WTC11 (cell line): ENCODE measurements at regions not wholly inside any gene's neighbourhood (a gene's known extent, or its start where the extent isn't known, plus 50 kb on each side); places are given as distances from the start of the nearest gene placed in this dataset.

Source experiments
- ATAC-seq: fragments of 200-7000 bp; cut with Tn5 transposase; 2 replicates; pipeline ENCODE4 v1.10.0; 2021; ENCODE audit warnings: mild to moderate bottlenecking, moderate library complexity
- CTCF ChIA-PET: fragments of 300-600 bp; sonication (Branson Sonifier 250); formaldehyde crosslinking; loops from one replicate; lab custom pipeline; 2021; ENCODE audit warnings: antibody characterized with exemption; lab: Charles Lee
- POLR2A ChIA-PET: fragments of 350-600 bp; sonication (Branson Sonifier 250); formaldehyde crosslinking; loops from one replicate; lab custom pipeline; 2021; ENCODE audit warnings: antibody characterized with exemption; lab: Charles Lee
- DNase-seq: peaks from one replicate; pipeline ENCODE4 v3.0.0; 2021; ENCODE audit warnings: low spot score
- H3K27ac Mint-ChIP-seq: 2 replicates; pipeline ENCODE4 v1.8.0; 2021; ENCODE audit warnings: mixed read lengths
- H3K27me3 Mint-ChIP-seq: 2 replicates; pipeline ENCODE4 v1.8.0; 2021; ENCODE audit warnings: low read depth, mild to moderate bottlenecking, moderate library complexity, mixed read lengths
- H3K36me3 Mint-ChIP-seq: 2 replicates; pipeline ENCODE4 v1.8.0; 2021; ENCODE audit warnings: mixed read lengths
- H3K4me1 Mint-ChIP-seq: 2 replicates; pipeline ENCODE4 v1.8.0; 2022; ENCODE audit warnings: mixed read lengths
- H3K4me3 Mint-ChIP-seq: 2 replicates; pipeline ENCODE4 v1.8.0; 2021; ENCODE audit warnings: mild to moderate bottlenecking, moderate library complexity, mixed read lengths
- H3K9me3 Mint-ChIP-seq: 2 replicates; pipeline ENCODE4 v1.8.0; 2021; ENCODE audit warnings: mixed read lengths
- ATF1 ChIP-seq: sonication (generic); formaldehyde crosslinking; IDR thresholded peaks from 2 replicates; pipeline ENCODE4 v1.8.1; 2023; ENCODE audit warnings: mild to moderate bottlenecking, moderate library complexity, missing genetic modification reagents
- GTF2I ChIP-seq: fragments of 250-450 bp; sonication (Bioruptor Pico); conservative IDR thresholded peaks from 2 replicates; pipeline ENCODE4 v1.4.0; 2021; ENCODE audit warnings: mild to moderate bottlenecking
- IRF2 ChIP-seq: sonication (generic); formaldehyde crosslinking; IDR thresholded peaks from 2 replicates; pipeline ENCODE4 v1.8.0; 2022; ENCODE audit warnings: low read depth, missing genetic modification reagents, borderline replicate concordance
- NFYB ChIP-seq: sonication (generic); formaldehyde crosslinking; conservative IDR thresholded peaks from 2 replicates; pipeline ENCODE4 v1.8.0; 2022; ENCODE audit warnings: low read depth, missing genetic modification reagents
- NR3C1 ChIP-seq: sonication (generic); formaldehyde crosslinking; conservative IDR thresholded peaks from 2 replicates; pipeline ENCODE4 v1.8.1; 2023; ENCODE audit warnings: low read depth, mild to moderate bottlenecking, missing genetic modification reagents
- PRRX2 ChIP-seq: fragments of 250-450 bp; sonication (Bioruptor Pico); IDR thresholded peaks from 2 replicates; pipeline ENCODE4 v1.8.0; 2021; ENCODE audit warnings: mild to moderate bottlenecking
- SP1 ChIP-seq: sonication (generic); formaldehyde crosslinking; conservative IDR thresholded peaks from 2 replicates; pipeline ENCODE4 v1.8.1; 2022; ENCODE audit warnings: missing genetic modification reagents
- TEAD1 ChIP-seq: sonication (generic); formaldehyde crosslinking; IDR thresholded peaks from 2 replicates; pipeline ENCODE4 v1.8.0; 2022; ENCODE audit warnings: mild to moderate bottlenecking, missing genetic modification reagents
- TEAD4 ChIP-seq: sonication (generic); formaldehyde crosslinking; IDR thresholded peaks from 2 replicates; pipeline ENCODE4 v1.8.0; 2022; ENCODE audit warnings: mild to moderate bottlenecking, missing genetic modification reagents
- TP53 ChIP-seq: sonication (generic); formaldehyde crosslinking; IDR thresholded peaks from 2 replicates; pipeline ENCODE4 v1.8.1; 2023; ENCODE audit warnings: mild to moderate bottlenecking, missing genetic modification reagents
- ZNF219 ChIP-seq: sonication (generic); formaldehyde crosslinking; IDR thresholded peaks from 2 replicates; pipeline ENCODE4 v1.8.0; 2023; ENCODE audit warnings: missing genetic modification reagents, mild to moderate bottlenecking, borderline replicate concordance
- ZNF232 ChIP-seq: sonication (generic); formaldehyde crosslinking; IDR thresholded peaks from 2 replicates; pipeline ENCODE4 v1.8.0; 2022; ENCODE audit warnings: mild to moderate bottlenecking, missing genetic modification reagents
- ZNF317 ChIP-seq: sonication (generic); formaldehyde crosslinking; IDR thresholded peaks from 2 replicates; pipeline ENCODE4 v1.8.1; 2023; ENCODE audit warnings: low read depth, mild to moderate bottlenecking, moderate library complexity, missing genetic modification reagents, borderline replicate concordance
- TF ChIP-seq, protein P1 (sequence below): sonication (generic); formaldehyde crosslinking; IDR thresholded peaks from 2 replicates; pipeline ENCODE4 v1.8.1; 2022; ENCODE audit warnings: mild to moderate bottlenecking, moderate library complexity, missing genetic modification reagents
- TF ChIP-seq, protein P2 (sequence below): sonication (generic); formaldehyde crosslinking; IDR thresholded peaks from 2 replicates; pipeline ENCODE4 v1.8.0; 2022; ENCODE audit warnings: mild to moderate bottlenecking, missing genetic modification reagents
- TF ChIP-seq, protein P3 (sequence below): fragments of 250-450 bp; sonication (Bioruptor Pico); IDR thresholded peaks from 2 replicates; pipeline ENCODE4 v1.9.0; 2021; ENCODE audit warnings: mild to moderate bottlenecking
- TF ChIP-seq, protein P4 (sequence below): sonication (generic); formaldehyde crosslinking; IDR thresholded peaks from 2 replicates; pipeline ENCODE4 v1.8.1; 2023; ENCODE audit warnings: mild to moderate bottlenecking, missing genetic modification reagents, borderline replicate concordance
- TF ChIP-seq, protein P5 (sequence below): sonication (generic); formaldehyde crosslinking; IDR thresholded peaks from 2 replicates; pipeline ENCODE4 v1.8.0; 2022; ENCODE audit warnings: mild to moderate bottlenecking, missing genetic modification reagents
- TF ChIP-seq, protein P6 (sequence below): sonication (generic); formaldehyde crosslinking; conservative IDR thresholded peaks from 2 replicates; pipeline ENCODE4 v1.8.1; 2023; ENCODE audit warnings: mild to moderate bottlenecking, low read depth, missing genetic modification reagents, moderate library complexity
- TF ChIP-seq, protein P7 (sequence below): sonication (generic); formaldehyde crosslinking; IDR thresholded peaks from 2 replicates; pipeline ENCODE4 v1.8.1; 2023; ENCODE audit warnings: mild to moderate bottlenecking, missing genetic modification reagents
- TF ChIP-seq, protein P8 (sequence below): fragments of 250-450 bp; sonication (Bioruptor Pico); IDR thresholded peaks from 2 replicates; pipeline ENCODE4 v1.8.0; 2021; ENCODE audit warnings: mild to moderate bottlenecking
- TF ChIP-seq, protein P9 (sequence below): sonication (generic); formaldehyde crosslinking; IDR thresholded peaks from 2 replicates; pipeline ENCODE4 v1.8.0; 2022; ENCODE audit warnings: mild to moderate bottlenecking, missing genetic modification reagents

DNA sequence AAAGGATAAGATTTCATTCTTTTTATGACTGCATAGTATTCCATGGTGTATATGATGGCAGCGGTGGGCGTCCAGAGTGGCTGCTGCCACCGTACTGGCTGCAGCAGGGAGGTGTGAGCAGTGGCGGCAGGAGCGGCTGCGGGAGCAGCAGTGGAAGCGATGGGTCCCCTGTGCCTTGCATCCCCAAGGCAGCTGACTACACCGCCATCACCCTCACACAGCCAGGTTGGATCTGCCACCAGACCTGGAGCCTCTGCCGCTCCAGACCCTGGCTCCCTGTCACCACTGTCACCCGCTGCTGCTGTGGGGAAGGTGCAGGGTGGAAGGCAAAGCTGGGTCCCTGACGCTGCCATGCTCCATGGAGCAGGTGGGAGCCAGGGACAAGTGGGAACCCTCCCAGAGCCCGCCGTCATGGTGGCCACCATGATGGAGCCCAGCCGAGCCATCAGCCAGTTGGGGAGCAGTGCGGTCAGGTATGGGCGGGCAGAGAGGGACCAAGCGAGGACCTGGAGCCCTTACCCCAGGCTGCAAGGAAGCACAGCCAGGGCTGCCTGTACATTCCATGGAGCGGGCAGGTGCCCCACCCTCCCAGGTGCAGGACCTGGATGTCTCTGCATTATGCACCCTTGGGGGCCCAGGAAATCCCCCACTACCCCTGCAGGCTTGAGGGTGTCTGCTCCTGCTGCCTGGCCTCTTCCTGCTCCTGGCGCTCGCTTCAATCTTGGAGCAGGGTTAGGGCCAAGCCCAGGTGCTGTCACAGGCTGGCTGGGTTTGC, 226.1 kb downstream of the OTOR start (continued):
- TF ChIP-seq, protein P1, sequence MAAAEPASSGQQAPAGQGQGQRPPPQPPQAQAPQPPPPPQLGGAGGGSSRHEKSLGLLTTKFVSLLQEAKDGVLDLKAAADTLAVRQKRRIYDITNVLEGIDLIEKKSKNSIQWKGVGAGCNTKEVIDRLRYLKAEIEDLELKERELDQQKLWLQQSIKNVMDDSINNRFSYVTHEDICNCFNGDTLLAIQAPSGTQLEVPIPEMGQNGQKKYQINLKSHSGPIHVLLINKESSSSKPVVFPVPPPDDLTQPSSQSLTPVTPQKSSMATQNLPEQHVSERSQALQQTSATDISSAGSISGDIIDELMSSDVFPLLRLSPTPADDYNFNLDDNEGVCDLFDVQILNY: no peak
- no peak for TF ChIP-seq PRRX2 (CRISPR knock-in tag)
- TF ChIP-seq, protein P2, sequence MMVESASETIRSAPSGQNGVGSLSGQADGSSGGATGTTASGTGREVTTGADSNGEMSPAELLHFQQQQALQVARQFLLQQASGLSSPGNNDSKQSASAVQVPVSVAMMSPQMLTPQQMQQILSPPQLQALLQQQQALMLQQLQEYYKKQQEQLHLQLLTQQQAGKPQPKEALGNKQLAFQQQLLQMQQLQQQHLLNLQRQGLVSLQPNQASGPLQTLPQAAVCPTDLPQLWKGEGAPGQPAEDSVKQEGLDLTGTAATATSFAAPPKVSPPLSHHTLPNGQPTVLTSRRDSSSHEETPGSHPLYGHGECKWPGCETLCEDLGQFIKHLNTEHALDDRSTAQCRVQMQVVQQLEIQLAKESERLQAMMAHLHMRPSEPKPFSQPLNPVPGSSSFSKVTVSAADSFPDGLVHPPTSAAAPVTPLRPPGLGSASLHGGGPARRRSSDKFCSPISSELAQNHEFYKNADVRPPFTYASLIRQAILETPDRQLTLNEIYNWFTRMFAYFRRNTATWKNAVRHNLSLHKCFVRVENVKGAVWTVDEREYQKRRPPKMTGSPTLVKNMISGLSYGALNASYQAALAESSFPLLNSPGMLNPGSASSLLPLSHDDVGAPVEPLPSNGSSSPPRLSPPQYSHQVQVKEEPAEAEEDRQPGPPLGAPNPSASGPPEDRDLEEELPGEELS (CRISPR knock-in tag): no peak
- TF ChIP-seq ZNF232 (CRISPR knock-in tag): no peak
- TF ChIP-seq SP1 (CRISPR knock-in tag): no peak

DNA sequence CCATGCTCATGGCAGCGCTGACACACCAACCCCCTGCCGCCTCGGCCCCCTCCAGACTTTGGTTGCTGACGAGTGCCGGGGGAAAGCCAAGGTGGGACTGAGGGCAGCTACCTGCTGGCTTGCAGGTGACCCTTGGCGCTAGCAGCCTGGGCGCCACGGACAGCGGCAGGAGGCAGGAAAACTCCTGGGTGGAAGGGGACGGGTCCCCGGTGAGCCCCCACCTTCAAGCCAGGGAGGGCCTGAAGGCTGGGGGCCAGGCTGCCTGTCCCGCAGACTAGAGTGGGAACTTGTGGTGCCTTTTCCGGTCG, 226.7 kb downstream of the OTOR start:
- Mint-ChIP-seq H3K9me3 (peaks cover 17% of the 10 kb centered on the region), H3K4me1 (no peaks in the 10 kb centered on the region), H3K4me3 (no peak overlapping the region), H3K27me3 (no peaks in the 10 kb centered on the region), H3K27ac (no peak overlapping the region), H3K36me3 (peaks cover 8% of the 10 kb centered on the region; the same call in 1 of the 2 replicates)
- TF ChIP-seq ZNF219 (no peak), TEAD4 (CRISPR knock-in tag) (no peak), ZNF317 (CRISPR knock-in tag) (no peak), TEAD1 (no peak), GTF2I (no peak), TP53 (CRISPR knock-in tag) (no peak), NR3C1 (no peak), ATF1 (CRISPR knock-in tag) (no peak), IRF2 (CRISPR knock-in tag) (no peak), NFYB (CRISPR knock-in tag) (no peak)
- TF ChIP-seq, protein P3, sequence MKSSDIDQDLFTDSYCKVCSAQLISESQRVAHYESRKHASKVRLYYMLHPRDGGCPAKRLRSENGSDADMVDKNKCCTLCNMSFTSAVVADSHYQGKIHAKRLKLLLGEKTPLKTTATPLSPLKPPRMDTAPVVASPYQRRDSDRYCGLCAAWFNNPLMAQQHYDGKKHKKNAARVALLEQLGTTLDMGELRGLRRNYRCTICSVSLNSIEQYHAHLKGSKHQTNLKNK: no peak
- TF ChIP-seq, protein P4, sequence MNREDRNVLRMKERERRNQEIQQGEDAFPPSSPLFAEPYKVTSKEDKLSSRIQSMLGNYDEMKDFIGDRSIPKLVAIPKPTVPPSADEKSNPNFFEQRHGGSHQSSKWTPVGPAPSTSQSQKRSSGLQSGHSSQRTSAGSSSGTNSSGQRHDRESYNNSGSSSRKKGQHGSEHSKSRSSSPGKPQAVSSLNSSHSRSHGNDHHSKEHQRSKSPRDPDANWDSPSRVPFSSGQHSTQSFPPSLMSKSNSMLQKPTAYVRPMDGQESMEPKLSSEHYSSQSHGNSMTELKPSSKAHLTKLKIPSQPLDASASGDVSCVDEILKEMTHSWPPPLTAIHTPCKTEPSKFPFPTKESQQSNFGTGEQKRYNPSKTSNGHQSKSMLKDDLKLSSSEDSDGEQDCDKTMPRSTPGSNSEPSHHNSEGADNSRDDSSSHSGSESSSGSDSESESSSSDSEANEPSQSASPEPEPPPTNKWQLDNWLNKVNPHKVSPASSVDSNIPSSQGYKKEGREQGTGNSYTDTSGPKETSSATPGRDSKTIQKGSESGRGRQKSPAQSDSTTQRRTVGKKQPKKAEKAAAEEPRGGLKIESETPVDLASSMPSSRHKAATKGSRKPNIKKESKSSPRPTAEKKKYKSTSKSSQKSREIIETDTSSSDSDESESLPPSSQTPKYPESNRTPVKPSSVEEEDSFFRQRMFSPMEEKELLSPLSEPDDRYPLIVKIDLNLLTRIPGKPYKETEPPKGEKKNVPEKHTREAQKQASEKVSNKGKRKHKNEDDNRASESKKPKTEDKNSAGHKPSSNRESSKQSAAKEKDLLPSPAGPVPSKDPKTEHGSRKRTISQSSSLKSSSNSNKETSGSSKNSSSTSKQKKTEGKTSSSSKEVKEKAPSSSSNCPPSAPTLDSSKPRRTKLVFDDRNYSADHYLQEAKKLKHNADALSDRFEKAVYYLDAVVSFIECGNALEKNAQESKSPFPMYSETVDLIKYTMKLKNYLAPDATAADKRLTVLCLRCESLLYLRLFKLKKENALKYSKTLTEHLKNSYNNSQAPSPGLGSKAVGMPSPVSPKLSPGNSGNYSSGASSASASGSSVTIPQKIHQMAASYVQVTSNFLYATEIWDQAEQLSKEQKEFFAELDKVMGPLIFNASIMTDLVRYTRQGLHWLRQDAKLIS (CRISPR knock-in tag): no peak
- TF ChIP-seq, protein P5, sequence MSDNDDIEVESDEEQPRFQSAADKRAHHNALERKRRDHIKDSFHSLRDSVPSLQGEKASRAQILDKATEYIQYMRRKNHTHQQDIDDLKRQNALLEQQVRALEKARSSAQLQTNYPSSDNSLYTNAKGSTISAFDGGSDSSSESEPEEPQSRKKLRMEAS: no peak
- TF ChIP-seq, protein P6, sequence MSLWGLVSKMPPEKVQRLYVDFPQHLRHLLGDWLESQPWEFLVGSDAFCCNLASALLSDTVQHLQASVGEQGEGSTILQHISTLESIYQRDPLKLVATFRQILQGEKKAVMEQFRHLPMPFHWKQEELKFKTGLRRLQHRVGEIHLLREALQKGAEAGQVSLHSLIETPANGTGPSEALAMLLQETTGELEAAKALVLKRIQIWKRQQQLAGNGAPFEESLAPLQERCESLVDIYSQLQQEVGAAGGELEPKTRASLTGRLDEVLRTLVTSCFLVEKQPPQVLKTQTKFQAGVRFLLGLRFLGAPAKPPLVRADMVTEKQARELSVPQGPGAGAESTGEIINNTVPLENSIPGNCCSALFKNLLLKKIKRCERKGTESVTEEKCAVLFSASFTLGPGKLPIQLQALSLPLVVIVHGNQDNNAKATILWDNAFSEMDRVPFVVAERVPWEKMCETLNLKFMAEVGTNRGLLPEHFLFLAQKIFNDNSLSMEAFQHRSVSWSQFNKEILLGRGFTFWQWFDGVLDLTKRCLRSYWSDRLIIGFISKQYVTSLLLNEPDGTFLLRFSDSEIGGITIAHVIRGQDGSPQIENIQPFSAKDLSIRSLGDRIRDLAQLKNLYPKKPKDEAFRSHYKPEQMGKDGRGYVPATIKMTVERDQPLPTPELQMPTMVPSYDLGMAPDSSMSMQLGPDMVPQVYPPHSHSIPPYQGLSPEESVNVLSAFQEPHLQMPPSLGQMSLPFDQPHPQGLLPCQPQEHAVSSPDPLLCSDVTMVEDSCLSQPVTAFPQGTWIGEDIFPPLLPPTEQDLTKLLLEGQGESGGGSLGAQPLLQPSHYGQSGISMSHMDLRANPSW (CRISPR knock-in tag): no peak
- TF ChIP-seq, protein P7, sequence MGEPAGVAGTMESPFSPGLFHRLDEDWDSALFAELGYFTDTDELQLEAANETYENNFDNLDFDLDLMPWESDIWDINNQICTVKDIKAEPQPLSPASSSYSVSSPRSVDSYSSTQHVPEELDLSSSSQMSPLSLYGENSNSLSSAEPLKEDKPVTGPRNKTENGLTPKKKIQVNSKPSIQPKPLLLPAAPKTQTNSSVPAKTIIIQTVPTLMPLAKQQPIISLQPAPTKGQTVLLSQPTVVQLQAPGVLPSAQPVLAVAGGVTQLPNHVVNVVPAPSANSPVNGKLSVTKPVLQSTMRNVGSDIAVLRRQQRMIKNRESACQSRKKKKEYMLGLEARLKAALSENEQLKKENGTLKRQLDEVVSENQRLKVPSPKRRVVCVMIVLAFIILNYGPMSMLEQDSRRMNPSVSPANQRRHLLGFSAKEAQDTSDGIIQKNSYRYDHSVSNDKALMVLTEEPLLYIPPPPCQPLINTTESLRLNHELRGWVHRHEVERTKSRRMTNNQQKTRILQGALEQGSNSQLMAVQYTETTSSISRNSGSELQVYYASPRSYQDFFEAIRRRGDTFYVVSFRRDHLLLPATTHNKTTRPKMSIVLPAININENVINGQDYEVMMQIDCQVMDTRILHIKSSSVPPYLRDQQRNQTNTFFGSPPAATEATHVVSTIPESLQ (CRISPR knock-in tag): no peak
- TF ChIP-seq, protein P8, sequence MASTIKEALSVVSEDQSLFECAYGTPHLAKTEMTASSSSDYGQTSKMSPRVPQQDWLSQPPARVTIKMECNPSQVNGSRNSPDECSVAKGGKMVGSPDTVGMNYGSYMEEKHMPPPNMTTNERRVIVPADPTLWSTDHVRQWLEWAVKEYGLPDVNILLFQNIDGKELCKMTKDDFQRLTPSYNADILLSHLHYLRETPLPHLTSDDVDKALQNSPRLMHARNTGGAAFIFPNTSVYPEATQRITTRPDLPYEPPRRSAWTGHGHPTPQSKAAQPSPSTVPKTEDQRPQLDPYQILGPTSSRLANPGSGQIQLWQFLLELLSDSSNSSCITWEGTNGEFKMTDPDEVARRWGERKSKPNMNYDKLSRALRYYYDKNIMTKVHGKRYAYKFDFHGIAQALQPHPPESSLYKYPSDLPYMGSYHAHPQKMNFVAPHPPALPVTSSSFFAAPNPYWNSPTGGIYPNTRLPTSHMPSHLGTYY: no peak
- TF ChIP-seq, protein P9, sequence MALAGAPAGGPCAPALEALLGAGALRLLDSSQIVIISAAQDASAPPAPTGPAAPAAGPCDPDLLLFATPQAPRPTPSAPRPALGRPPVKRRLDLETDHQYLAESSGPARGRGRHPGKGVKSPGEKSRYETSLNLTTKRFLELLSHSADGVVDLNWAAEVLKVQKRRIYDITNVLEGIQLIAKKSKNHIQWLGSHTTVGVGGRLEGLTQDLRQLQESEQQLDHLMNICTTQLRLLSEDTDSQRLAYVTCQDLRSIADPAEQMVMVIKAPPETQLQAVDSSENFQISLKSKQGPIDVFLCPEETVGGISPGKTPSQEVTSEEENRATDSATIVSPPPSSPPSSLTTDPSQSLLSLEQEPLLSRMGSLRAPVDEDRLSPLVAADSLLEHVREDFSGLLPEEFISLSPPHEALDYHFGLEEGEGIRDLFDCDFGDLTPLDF (CRISPR knock-in tag): no peak
- ChIA-PET CTCF (no interaction called here), POLR2A (no interaction called here)
- DNase-seq: no peak
- no peak for ATAC-seq
